Neural cell (in vitro differentiated cells): ENCODE measurements at regions not wholly inside any gene's neighbourhood (a gene's known extent, or its start where the extent isn't known, plus 50 kb on each side); places are given as distances from the start of the nearest gene placed in this dataset.

Source experiments
- H2AFZ ChIP-seq: fragments of 200-600, 300-800 bp; sonication (generic), shearing (Covaris generic); 2 replicates; pipeline ENCODE4 v1.6.0; 2014; ENCODE audit warnings: low read depth, mild to moderate bottlenecking, antibody characterized with exemption, low read length, moderate library complexity
- H3F3A ChIP-seq: fragments of 200-600 bp; shearing (Covaris generic); 2 replicates; pipeline ENCODE4 v1.6.1; 2016; ENCODE audit warnings: mild to moderate bottlenecking, moderate library complexity, mixed read lengths, antibody characterized with exemption, low read length; ENCODE audit not compliant: insufficient read depth, poor library complexity, severe bottlenecking
- H3K27ac ChIP-seq: fragments of 200-600, 300-800 bp; sonication (generic), shearing (Covaris generic); 2 replicates; pipeline ENCODE4 v1.5.1; 2014; ENCODE audit warnings: mild to moderate bottlenecking, low read length, moderate library complexity
- H3K27me3 ChIP-seq: fragments of 300-800, 200-600 bp; sonication (generic), shearing (Covaris generic); 2 replicates; pipeline ENCODE4 v1.6.0; 2014; ENCODE audit warnings: mild to moderate bottlenecking, low read depth, low read length, moderate library complexity; ENCODE audit not compliant: insufficient read depth
- H3K36me3 ChIP-seq: fragments of 300-800, 200-600 bp; sonication (generic), shearing (Covaris generic); 2 replicates; pipeline ENCODE4 v1.5.1; 2014; ENCODE audit warnings: mild to moderate bottlenecking, antibody characterized with exemption, low read length, moderate library complexity; ENCODE audit not compliant: insufficient read depth
- H3K4me2 ChIP-seq: fragments of 300-800, 200-600 bp; sonication (generic), shearing (Covaris generic); 2 replicates; pipeline ENCODE4 v1.6.0; 2014; ENCODE audit warnings: mild to moderate bottlenecking, low read length
- H3K4me3 ChIP-seq: fragments of 300-800, 200-600 bp; sonication (generic), shearing (Covaris generic); 2 replicates; pipeline ENCODE4 v1.5.1; 2014; ENCODE audit warnings: mild to moderate bottlenecking, low read length, moderate library complexity
- H3K79me2 ChIP-seq: fragments of 200-600 bp; shearing (Covaris generic); replicated peaks from 2 replicates; pipeline ENCODE4 v1.6.0; 2014; ENCODE audit warnings: mild to moderate bottlenecking, low read length, moderate library complexity; ENCODE audit not compliant: insufficient read depth
- H3K9ac ChIP-seq: fragments of 300-800, 200-600 bp; sonication (generic), shearing (Covaris generic); 2 replicates; pipeline ENCODE4 v1.6.1; 2016; ENCODE audit warnings: mild to moderate bottlenecking, low read length, mixed read lengths
- H3K9me2 ChIP-seq: fragments of 200-600 bp; shearing (Covaris generic); 2 replicates; pipeline ENCODE4 v1.6.1; 2016; ENCODE audit warnings: mild to moderate bottlenecking, low read length, mixed read lengths; ENCODE audit not compliant: insufficient read depth
- H3K9me3 ChIP-seq: fragments of 200-600, 300-800 bp; sonication (generic), shearing (Covaris generic); 2 replicates; pipeline ENCODE4 v1.6.1; 2016; ENCODE audit warnings: mild to moderate bottlenecking, mixed run types, low read length, moderate library complexity, mixed read lengths
- H4K20me1 ChIP-seq: fragments of 200-600 bp; shearing (Covaris generic); 2 replicates; pipeline ENCODE4 v1.6.1; 2016; ENCODE audit warnings: mild to moderate bottlenecking, mixed run types; ENCODE audit not compliant: insufficient read depth
- CTCF ChIP-seq: fragments of 450-650 bp; IDR thresholded peaks from 2 replicates; pipeline ENCODE4 v1.5.1; 2014; ENCODE audit warnings: antibody characterized with exemption, mild to moderate bottlenecking, moderate library complexity; ENCODE audit not compliant: poor library complexity, severe bottlenecking
- EP300 ChIP-seq: fragments of 450-650 bp; conservative IDR thresholded peaks from 2 replicates; pipeline ENCODE4 v1.6.1; 2014; ENCODE audit warnings: antibody characterized with exemption, mild to moderate bottlenecking, moderate library complexity; ENCODE audit not compliant: poor library complexity, severe bottlenecking
- EZH2 ChIP-seq: fragments of 200-600, 300-800 bp; shearing (Covaris generic), sonication (generic); IDR thresholded peaks from 2 replicates; pipeline ENCODE4 v1.6.1; 2014; ENCODE audit warnings: antibody characterized with exemption, low read length, borderline replicate concordance, mild to moderate bottlenecking; ENCODE audit not compliant: insufficient read depth, poor library complexity, severe bottlenecking
- MXI1 ChIP-seq: fragments of 450-650 bp; conservative IDR thresholded peaks from 2 replicates; pipeline ENCODE4 v1.6.1; 2014; ENCODE audit warnings: antibody characterized with exemption, mild to moderate bottlenecking; ENCODE audit not compliant: poor library complexity, severe bottlenecking
- POLR2AphosphoS5 ChIP-seq: IDR thresholded peaks from 2 replicates; pipeline ENCODE4 v1.6.1; 2012
- RAD21 ChIP-seq: fragments of 450-650 bp; conservative IDR thresholded peaks from 2 replicates; pipeline ENCODE4 v1.6.1; 2014; ENCODE audit warnings: antibody characterized with exemption, mild to moderate bottlenecking, moderate library complexity
- REST ChIP-seq: IDR thresholded peaks from 2 replicates; pipeline ENCODE4 v1.6.1; 2012; ENCODE audit warnings: borderline replicate concordance
- SMC3 ChIP-seq: fragments of 450-650 bp; conservative IDR thresholded peaks from 2 replicates; pipeline ENCODE4 v1.6.1; 2014; ENCODE audit warnings: antibody characterized with exemption, mild to moderate bottlenecking, moderate library complexity; ENCODE audit not compliant: poor library complexity
- TAF1 ChIP-seq: IDR thresholded peaks from 2 replicates; pipeline ENCODE4 v1.6.1; 2012; ENCODE audit warnings: low read depth

GRCh38 chr6:71724456-71725125, 161.8 kb upstream of the RIMS1 start:
- H3K4me2 ChIP-seq, result no peak overlapping the region
- no peak overlapping the region for H2AFZ ChIP-seq

GRCh38 chr6:71725126-71725470, 161.3 kb upstream of the RIMS1 start:
- no peak overlapping the region for H3K4me3 ChIP-seq
- H3K9me3 ChIP-seq, result no peaks in the 10 kb centered on the region
- no peak overlapping the region for H2AFZ ChIP-seq
- H3K9ac ChIP-seq, result no peak overlapping the region
- H3K27ac ChIP-seq, result no peak overlapping the region
- H3K4me2 ChIP-seq, result no peak overlapping the region
- no peaks in the 10 kb centered on the region for H3K9me2 ChIP-seq
- H3K36me3 ChIP-seq, result no peaks in the 10 kb centered on the region
- H4K20me1 ChIP-seq, result no peaks in the 10 kb centered on the region
- no peaks in the 10 kb centered on the region for H3K79me2 ChIP-seq
- no peaks in the 10 kb centered on the region for H3K27me3 ChIP-seq
- H3F3A ChIP-seq, result no peaks in the 10 kb centered on the region
- TF ChIP-seq REST, result no peak
- no peak for TF ChIP-seq POLR2AphosphoS5
- TF ChIP-seq MXI1, result no peak
- no peak for TF ChIP-seq SMC3
- no peak for TF ChIP-seq CTCF
- TF ChIP-seq RAD21, result no peak
- no peak for TF ChIP-seq TAF1

More at GRCh38 chr6:71724456-71725125, 161.8 kb upstream of the RIMS1 start:
- Histone ChIP-seq H3K79me2 (no peaks in the 10 kb centered on the region), H3K9me2 (no peaks in the 10 kb centered on the region), H3K9ac (no peak overlapping the region), H3F3A (no peaks in the 10 kb centered on the region), H3K4me3 (no peak overlapping the region), H3K36me3 (no peaks in the 10 kb centered on the region), H3K27me3 (no peaks in the 10 kb centered on the region), H3K27ac (no peak overlapping the region), H3K9me3 (no peaks in the 10 kb centered on the region), H4K20me1 (no peaks in the 10 kb centered on the region)
- TF ChIP-seq TAF1 (no peak), EZH2 (no peak), SMC3 (no peak), POLR2AphosphoS5 (no peak), REST (no peak), RAD21 (no peak), EP300 (no peak), MXI1 (no peak), CTCF (no peak)
